ENCODE measurements at regions not wholly inside any gene's neighbourhood (a gene's known extent, or its start where the extent isn't known, plus 50 kb on each side); places are given as distances from the start of the nearest gene placed in this dataset.

- no peak overlapping the region for H3K4me3 ChIP-seq (ENCODE audit: low read depth, low read length)
- no peak for TF ChIP-seq CTCF (IDR thresholded peaks at IDR 0.05; ENCODE audit: insufficient read depth, low read depth, low read length)
- DNase-seq (ENCODE audit: low read depth) = peak; percentile 6
Observed at GRCh38 chr18:39485696-39486095, 1920.1 kb upstream of the CELF4 start.

- DNase-seq (ENCODE audit: low read depth) = peak; percentile 51
Observed at GRCh38 chr18:39481281-39481680, 1915.7 kb upstream of the CELF4 start.

GRCh38 chr18:39480494-39481195 is 1915.0 kb upstream of the CELF4 start:
- peak; percentile 62 for DNase-seq (ENCODE audit: low read depth)
- no peak overlapping the region for H3K4me3 ChIP-seq (ENCODE audit: low read depth, low read length)
- no peak for TF ChIP-seq CTCF (IDR thresholded peaks at IDR 0.05; ENCODE audit: insufficient read depth, low read depth, low read length)

More at GRCh38 chr18:39481281-39481680, 1915.7 kb upstream of the CELF4 start:
- TF ChIP-seq CTCF (IDR thresholded peaks at IDR 0.05; ENCODE audit: insufficient read depth, low read depth, low read length) = no peak
- H3K4me3 ChIP-seq (ENCODE audit: low read depth, low read length) = no peak overlapping the region

GRCh38 chr18:39464006-39464405 is 1898.4 kb upstream of the CELF4 start:
- H3K4me3 ChIP-seq (ENCODE audit: low read depth, low read length) = no peak overlapping the region
- DNase-seq (ENCODE audit: low read depth) = no peak
- no peak for TF ChIP-seq CTCF (IDR thresholded peaks at IDR 0.05; ENCODE audit: insufficient read depth, low read depth, low read length)

- no peak overlapping the region for H3K4me3 ChIP-seq (ENCODE audit: low read depth, low read length)
- TF ChIP-seq CTCF (IDR thresholded peaks at IDR 0.05; ENCODE audit: insufficient read depth, low read depth, low read length) = no peak
- peak; percentile 17 for DNase-seq (ENCODE audit: low read depth)
Observed at GRCh38 chr18:39462436-39462835, 1896.8 kb upstream of the CELF4 start.

GRCh38 chr18:39460136-39460535 is 1894.5 kb upstream of the CELF4 start:
- peak; percentile 57 for DNase-seq (ENCODE audit: low read depth)
- no peak overlapping the region for H3K4me3 ChIP-seq (ENCODE audit: low read depth, low read length)
- TF ChIP-seq CTCF (IDR thresholded peaks at IDR 0.05; ENCODE audit: insufficient read depth, low read depth, low read length) = no peak

- TF ChIP-seq CTCF (IDR thresholded peaks at IDR 0.05; ENCODE audit: insufficient read depth, low read depth, low read length) = no peak
- H3K4me3 ChIP-seq (ENCODE audit: low read depth, low read length) = no peak overlapping the region
- peak; percentile 11 for DNase-seq (ENCODE audit: low read depth)
Observed at GRCh38 chr18:39455285-39455684, 1889.7 kb upstream of the CELF4 start.

Data from fibroblast of villous mesenchyme (primary cell).